ENCODE measurements at regions not wholly inside any gene's neighbourhood (a gene's known extent, or its start where the extent isn't known, plus 50 kb on each side); places are given as distances from the start of the nearest gene placed in this dataset.

- Histone ChIP-seq H2BK12ac (ENCODE audit: low read depth, low read length) (peak overlapping the region; percentile 50; the same call in 1 of the 2 replicates), H4K20me1 (replicated peaks in 1 of 2; ENCODE audit: control insufficient read depth in 1 of 2, insufficient read depth in 2 of 2, low read length in 2 of 2) (no peaks in the 10 kb centered on the region), H3K23me2 (ENCODE audit: low read depth, low read length) (no peaks in the 10 kb centered on the region), H3K27me3 (replicated peaks in 1 of 4; ENCODE audit: control insufficient read depth in 3 of 4, extremely low read depth in 1 of 4, insufficient read depth in 3 of 4, low read length in 3 of 4) (no peaks in the 10 kb centered on the region), H2BK120ac (replicated peaks; ENCODE audit: low read depth, low read length) (no peak overlapping the region), H3K4me3 (ENCODE audit: extremely low read depth in 1 of 4, insufficient read depth in 2 of 4, low read depth in 3 of 4, low read length in 4 of 4) (no peak overlapping the region), H3K4me1 (replicated peaks in 1 of 4; ENCODE audit: control insufficient read depth in 3 of 4, insufficient read depth in 4 of 4, low read length in 3 of 4) (peaks cover 0 to 8% (median 3%) of the 10 kb centered on the region in 4 experiments; a peak in 3 of 7 replicates), H3K56ac (replicated peaks; ENCODE audit: insufficient read length, low read depth, low read length) (no peak overlapping the region), H3K79me1 (ENCODE audit: low read depth, low read length) (no peaks in the 10 kb centered on the region), H3K9me3 (ENCODE audit: insufficient read depth in 2 of 2, low read depth in 1 of 2, low read length in 1 of 2) (no peaks in the 10 kb centered on the region), H2AFZ (ENCODE audit: low read length) (no peak overlapping the region), H3K23ac (ENCODE audit: insufficient read length) (no peak overlapping the region), H3K18ac (ENCODE audit: extremely low read depth, low read length) (no peak overlapping the region; the same call in 1 of the 2 replicates), H3K79me2 (ENCODE audit: control insufficient read depth in 1 of 2, insufficient read depth in 2 of 2, low read length in 2 of 2) (no peaks in the 10 kb centered on the region), H4K8ac (ENCODE audit: extremely low read depth, insufficient read depth, low read length) (no peak overlapping the region), H4K5ac (ENCODE audit: insufficient read length, low read depth, low read length) (no peak overlapping the region), H3K4me2 (ENCODE audit: insufficient read depth in 1 of 2, low read depth in 2 of 2, low read length in 2 of 2) (no peak overlapping the region), H2BK20ac (ENCODE audit: low read length) (no peak overlapping the region), H4K91ac (replicated peaks; ENCODE audit: insufficient read length, low read length) (peak overlapping the region; percentile 61), H3K36me3 (ENCODE audit: control insufficient read depth in 2 of 4, insufficient read depth in 4 of 4, low read length in 3 of 4) (no peaks in the 10 kb centered on the region), H2BK5ac (ENCODE audit: low read depth, low read length) (peak overlapping the region; percentile 6; the same call in 1 of the 2 replicates), H3K4ac (replicated peaks; ENCODE audit: insufficient read length, low read depth, low read length) (no peak overlapping the region), H3K14ac (ENCODE audit: insufficient read length) (no peak overlapping the region), H2BK15ac (ENCODE audit: low read length) (no peak overlapping the region), H3K9ac (replicated peaks in 1 of 4; ENCODE audit: extremely low read depth in 1 of 4, low read depth in 3 of 4, low read length in 3 of 4) (no peak overlapping the region), H3K27ac (ENCODE audit: low read depth, low read length) (no peak overlapping the region), H2AK5ac (ENCODE audit: low read depth, low read length) (no peak overlapping the region)
- no peak for TF ChIP-seq ZNF274 (IDR thresholded peaks at IDR 0.05; ENCODE audit: borderline replicate concordance, extremely low read depth, low read length)
- no peak for TF ChIP-seq ATF2 (IDR thresholded peaks at IDR 0.05; ENCODE audit: low read length)
- FAIRE-seq (no peak), DNase-seq (ENCODE audit: low read depth in 1 of 2, low spot score in 2 of 2) (no peak)
- ChIA-PET POLR2A (ENCODE audit: partially characterized antibody) (interaction anchor here (1.1 to 2.5 kb wide), 3 partner anchors 15 to 24 kb away, joined by 3 to 10 read pairs (median 3); no protein-coding TSS in a partner anchor), CTCF (ENCODE audit: partially characterized antibody) (interaction anchor here (0.8 to 1.7 kb wide), 4 partner anchors 10 to 414 kb away, joined by 3 to 6 read pairs (median 4); no protein-coding TSS in a partner anchor)
- WGBS, 2 experiments (ENCODE audit: extremely low coverage in 1 of 2, insufficient coverage in 1 of 2, insufficient read length in 1 of 2, insufficient replicate concordance in 2 of 2, low coverage in 1 of 2, low lambda C conversion rate in 2 of 2, missing lambda C conversion rate in 1 of 2) = 84% methylated on average over 3 of the region's 3 CpGs; no CpG with 5 or more reads in 1 of the 2 experiments
Measured at GRCh38 chr5:142259758-142260157, 65.1 kb downstream of the SPRY4 start.
